HepG2 (cell line): ENCODE measurements at regions not wholly inside any gene's neighbourhood (a gene's known extent, or its start where the extent isn't known, plus 50 kb on each side); places are given as distances from the start of the nearest gene placed in this dataset.

Experiments
- ATAC-seq: fragments of 200-7000 bp; cut with Tn5 transposase; 3 replicates; pipeline ENCODE4 v1.9.1; 2020; ENCODE audit warnings: mild to moderate bottlenecking, moderate library complexity
- BruUV-seq: library from RNA; stranded (reverse); fragments of 400-500 nt; replicated peaks from 2 replicates; lab custom pipeline; 2021; lab: Mats Ljungman, UMichigan
- CTCF ChIA-PET: fragments of 300-600 bp; formaldehyde crosslinking; extraction: SDS; loops from one replicate; lab custom pipeline; 2021; ENCODE audit warnings: low total read pairs, inconsistent platforms, low intra/inter-chr PET ratio; lab: Yijun Ruan, JAX
- POLR2A ChIA-PET: fragments of 350-600 bp; sonication (Branson Sonifier 250); formaldehyde crosslinking; loops from one replicate; lab custom pipeline; 2020; ENCODE audit warnings: antibody characterized with exemption, inconsistent platforms; lab: Yijun Ruan, JAX
- DNase-seq: peaks from one replicate; pipeline ENCODE4 v3.0.0-alpha.2; 2015; ENCODE audit warnings: low spot score
- FAIRE-seq: peaks from 3 replicates; lab custom pipeline; 2011; peaks lifted over from hg19 to GRCh38; lab: Jason Lieb, UNC
- H2AFZ ChIP-seq: one replicate; pipeline ENCODE4 v1.6.1; 2011; ENCODE audit warnings: low read length, inconsistent platforms
- H3K27ac ChIP-seq: fragments of 300-600 bp; 3 replicates; pipeline ENCODE4 v1.8.0; 2011; ENCODE audit warnings: mixed run types, mild to moderate bottlenecking, mixed read lengths, low read length, inconsistent platforms; ENCODE audit not compliant: insufficient read depth; ENCODE audit errors: extremely low read length
- H3K27me3 ChIP-seq, 2 experiments: fragments of 200-600 bp in 1 of 2; 2 replicates in 1 of 2; 3 replicates in 1 of 2; pipeline versions ENCODE4 v1.6.0 to v1.8.0; 2011; ENCODE audit warnings: low read length in 2 of 2, mild to moderate bottlenecking in 2 of 2, moderate library complexity in 2 of 2, inconsistent platforms in 1 of 2; ENCODE audit not compliant: insufficient read depth in 2 of 2, control insufficient read depth in 1 of 2
- H3K36me3 ChIP-seq, 2 experiments: fragments of 200-600 bp in 1 of 2; replicated peaks in 1 of 2; 2 replicates in 1 of 2; 3 replicates in 1 of 2; pipeline versions ENCODE4 v1.5.1 to v1.8.0; 2011; ENCODE audit warnings: low read length in 2 of 2, inconsistent platforms in 1 of 2; ENCODE audit not compliant: insufficient read depth in 2 of 2, control insufficient read depth in 1 of 2
- H3K4me1 ChIP-seq: 2 replicates; pipeline ENCODE4 v1.5.1; 2012; ENCODE audit warnings: low read length, inconsistent platforms; ENCODE audit not compliant: insufficient read depth
- H3K4me2 ChIP-seq: 2 replicates; pipeline ENCODE4 v1.6.0; 2011; ENCODE audit warnings: low read depth, low read length, inconsistent platforms
- H3K4me3 ChIP-seq, 3 experiments: fragments of 200-600 bp in 1 of 3; sonication (generic), shearing (Covaris generic) in 1 of 3; replicated peaks in 1 of 3; 2 replicates each; pipeline ENCODE4 v1.5.1; 2011 to 2016; ENCODE audit warnings: low read length in 3 of 3, inconsistent platforms in 2 of 3, low read depth in 2 of 3, mild to moderate bottlenecking in 2 of 3, control low read depth in 1 of 3, mixed read lengths in 1 of 3; ENCODE audit not compliant: insufficient read depth in 1 of 3
- H3K79me2 ChIP-seq: one replicate; pipeline ENCODE4 v1.6.1; 2011; ENCODE audit warnings: low read length, inconsistent platforms; ENCODE audit not compliant: insufficient read depth
- H3K9ac ChIP-seq: 2 replicates; pipeline ENCODE4 v1.6.0; 2011; ENCODE audit warnings: mild to moderate bottlenecking, low read depth, low read length, inconsistent platforms; ENCODE audit not compliant: insufficient read depth
- H3K9me3 ChIP-seq: 2 replicates; pipeline ENCODE4 v1.5.1; 2012; ENCODE audit warnings: mild to moderate bottlenecking, low read length
- H4K20me1 ChIP-seq: 2 replicates; pipeline ENCODE4 v1.6.0; 2011; ENCODE audit warnings: inconsistent platforms, mild to moderate bottlenecking, low read length, moderate library complexity; ENCODE audit not compliant: insufficient read depth
- GRHL1 ChIP-seq: sonication (generic); formaldehyde crosslinking; conservative IDR thresholded peaks from 2 replicates; pipeline ENCODE4 v1.8.0; 2022; ENCODE audit warnings: missing genetic modification reagents
- HOXA9 ChIP-seq: sonication (generic); formaldehyde crosslinking; IDR thresholded peaks from 2 replicates; pipeline ENCODE4 v1.8.1; 2022; ENCODE audit warnings: missing genetic modification reagents, mild to moderate bottlenecking, moderate library complexity, borderline replicate concordance
- NCOR1 ChIP-seq: fragments of 200-600 bp; sonication (generic); IDR thresholded peaks from 2 replicates; pipeline ENCODE4 v1.7.0; 2017; ENCODE audit warnings: antibody characterized with exemption, low read length, borderline replicate concordance
- NFRKB ChIP-seq: fragments of 450-650 bp; IDR thresholded peaks from 2 replicates; pipeline ENCODE4 v1.6.1; 2017
- RORA ChIP-seq: sonication (generic); formaldehyde crosslinking; IDR thresholded peaks from 2 replicates; pipeline ENCODE4 v1.5.0; 2020; ENCODE audit warnings: mild to moderate bottlenecking, missing genetic modification reagents, moderate library complexity
- SMAD3 ChIP-seq: sonication (generic); formaldehyde crosslinking; IDR thresholded peaks from 2 replicates; pipeline ENCODE4 v1.4.0; 2020; ENCODE audit warnings: missing genetic modification reagents
- TFAP4 ChIP-seq: sonication (generic); IDR thresholded peaks from 2 replicates; pipeline ENCODE4 v1.6.1; 2016; ENCODE audit warnings: low read depth, borderline replicate concordance
- ZBTB20 ChIP-seq: sonication (generic); formaldehyde crosslinking; IDR thresholded peaks from 2 replicates; pipeline ENCODE4 v1.8.1; 2023; ENCODE audit warnings: missing genetic modification reagents, low read depth, mild to moderate bottlenecking, borderline replicate concordance
- ZFP37 ChIP-seq: sonication (generic); formaldehyde crosslinking; IDR thresholded peaks from 2 replicates; pipeline ENCODE4 v1.4.0; 2020; ENCODE audit warnings: missing genetic modification reagents, borderline replicate concordance
- ZNF224 ChIP-seq: sonication (generic); formaldehyde crosslinking; IDR thresholded peaks from 2 replicates; pipeline ENCODE4 v1.5.0; 2020; ENCODE audit warnings: mild to moderate bottlenecking, missing genetic modification reagents
- ZNF724P ChIP-seq: sonication (generic); formaldehyde crosslinking; IDR thresholded peaks from 2 replicates; pipeline ENCODE4 v1.8.0; 2022; ENCODE audit warnings: missing genetic modification reagents, borderline replicate concordance
- ZNF816 ChIP-seq: sonication (generic); formaldehyde crosslinking; IDR thresholded peaks from 2 replicates; pipeline ENCODE4 v1.8.0; 2022; ENCODE audit warnings: missing genetic modification reagents, mild to moderate bottlenecking, borderline replicate concordance
- WGBS: methylation state at CpG from one replicate; pipeline ENCODE4 v1.1.6; 2017; ENCODE audit warnings: low lambda C conversion rate; 5-methylcytosine and 5-hydroxymethylcytosine counted together
- in situ Hi-C: cut with HindIII; loops from 2 replicates; pipeline ENCODE4 v1.10.0; 2017; ENCODE audit warnings: low pct_unique_long_range_greater_than_20kb; ENCODE audit not compliant: extremely low pct_ligation_motif_present
- intact Hi-C: fragments of 100-400 bp; cut with micrococcal nuclease; formaldehyde crosslinking; loops from one replicate; pipeline ENCODE4 v1.10.0; 2022; ENCODE audit not compliant: unreplicated experiment

GRCh38 chr15:93171476-93171875 is 82.5 kb upstream of the RGMA start:
- DNase-seq, result no peak
- TF ChIP-seq TFAP4, result no peak
- TF ChIP-seq GRHL1, result no peak
- TF ChIP-seq ZNF816 (CRISPR knock-in tag), result no peak
- no peak for TF ChIP-seq ZFP37 (CRISPR knock-in tag)
- no peak for TF ChIP-seq HOXA9 (CRISPR knock-in tag)
- TF ChIP-seq NCOR1, result no peak
- TF ChIP-seq ZNF224 (CRISPR knock-in tag), result no peak
- TF ChIP-seq ZBTB20 (CRISPR knock-in tag), result no peak
- no peak for TF ChIP-seq RORA (CRISPR knock-in tag)
- TF ChIP-seq SMAD3 (CRISPR knock-in tag), result no peak
- TF ChIP-seq ZNF724P (CRISPR knock-in tag), result no peak
- TF ChIP-seq NFRKB, result no peak
- Histone ChIP-seq H3K27me3 (0 out of 5 replicates have a peak, but pooled peaks cover 0 to 1% of the 10 kb centered on the region in 2 experiments), H4K20me1 (no peaks in the 10 kb centered on the region), H3K4me1 (no peaks in the 10 kb centered on the region), H3K9ac (no peak overlapping the region), H2AFZ (no peak overlapping the region), H3K27ac (no peak overlapping the region), H3K4me3 (no peak overlapping the region), H3K4me2 (no peak overlapping the region), H3K9me3 (no peaks in the 10 kb centered on the region), H3K79me2 (no peaks in the 10 kb centered on the region), H3K36me3 (no peaks in the 10 kb centered on the region)
- FAIRE-seq, result no peak
- BruUV-seq, result no TSS peak
- CTCF ChIA-PET, result no interaction called here
- WGBS, result 8% methylated on average over 3 of the region's 3 CpGs
- ATAC-seq, result no peak
- POLR2A ChIA-PET, result no interaction called here
- in situ Hi-C loops (no loop called here), intact Hi-C loops (no loop called here)
